ENCODE measurements at regions not wholly inside any gene's neighbourhood (a gene's known extent, or its start where the extent isn't known, plus 50 kb on each side); places are given as distances from the start of the nearest gene placed in this dataset.
"Not testable (repeated sequence)": the region's sequence is repeated elsewhere in the genome, so short reads cannot be mapped to it uniquely, and the experiment has no call there.

DNA sequence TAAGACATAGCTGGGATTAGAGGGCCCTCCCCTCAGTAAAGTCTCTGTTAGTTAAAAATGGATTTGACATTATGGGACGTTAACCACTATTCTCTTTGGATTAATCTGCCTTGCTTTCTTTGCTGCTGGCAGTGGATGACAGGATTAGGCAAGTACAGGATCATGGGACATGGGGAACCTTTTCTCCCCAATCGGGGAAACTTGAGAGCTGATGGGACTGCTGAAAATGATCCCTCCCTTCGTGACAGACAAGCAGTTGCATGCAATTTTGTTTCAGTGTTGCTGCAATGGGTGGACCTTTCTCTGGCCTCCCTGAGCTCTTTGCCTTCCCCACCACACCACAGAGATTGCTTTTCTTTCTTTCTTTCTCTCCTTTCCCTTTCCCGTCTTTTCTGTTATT is 120.2 kb upstream of the BANK1 start:
- DNase-seq (ENCODE audit: low read depth in 2 of 2) = no peak

DNA sequence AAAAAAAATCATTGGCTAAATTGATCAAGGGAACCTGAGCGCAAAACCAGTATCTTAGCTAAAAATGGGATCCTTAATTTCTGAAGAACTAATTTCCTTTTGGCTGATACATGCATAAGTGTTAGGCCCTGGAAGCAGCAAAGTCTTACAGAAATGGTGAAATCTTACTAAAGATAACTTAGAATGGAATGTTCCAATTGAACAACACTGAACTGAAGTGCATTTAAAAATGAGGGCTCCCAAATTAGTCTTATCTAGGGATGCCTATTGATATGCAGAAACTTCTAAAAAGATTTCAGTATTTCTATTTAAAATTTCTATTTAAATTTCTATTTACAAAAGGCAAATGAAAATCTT is 120.7 kb upstream of the BANK1 start:
- no peak for DNase-seq (ENCODE audit: low read depth in 2 of 2)

DNA sequence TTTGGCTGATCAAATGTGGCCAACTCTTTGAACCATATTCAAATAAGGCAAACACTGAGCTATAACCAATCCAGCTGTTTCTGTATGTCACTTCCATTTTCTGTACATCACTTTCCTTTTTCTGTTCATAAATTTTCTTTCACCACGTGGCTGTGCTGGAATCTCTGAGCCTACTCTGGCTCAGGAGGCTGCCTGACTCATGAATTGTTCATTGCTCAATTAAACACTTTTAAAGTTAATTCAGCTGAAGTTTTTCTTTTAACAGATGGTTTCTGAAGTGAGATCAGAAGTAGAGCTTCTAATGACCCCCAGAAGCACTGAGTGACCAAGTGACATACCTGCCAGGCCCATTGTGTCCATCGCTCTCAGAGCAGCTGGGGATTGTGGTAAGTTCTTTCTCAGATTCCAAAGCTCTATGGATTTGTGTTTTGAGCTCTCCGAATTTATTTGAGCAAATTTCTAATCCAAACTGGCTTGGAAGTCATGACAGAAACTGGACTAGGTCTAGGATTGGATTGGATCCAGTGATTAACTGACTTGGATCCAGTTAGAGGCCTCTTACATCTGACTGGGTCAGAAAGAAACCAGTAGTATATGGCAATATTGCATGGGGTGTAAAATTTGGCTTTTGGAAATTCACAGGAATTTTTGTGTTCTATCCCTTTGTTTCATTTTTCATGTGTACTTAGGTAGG is 121.2 kb upstream of the BANK1 start:
- no peak for DNase-seq (ENCODE audit: low read depth in 2 of 2)

DNA sequence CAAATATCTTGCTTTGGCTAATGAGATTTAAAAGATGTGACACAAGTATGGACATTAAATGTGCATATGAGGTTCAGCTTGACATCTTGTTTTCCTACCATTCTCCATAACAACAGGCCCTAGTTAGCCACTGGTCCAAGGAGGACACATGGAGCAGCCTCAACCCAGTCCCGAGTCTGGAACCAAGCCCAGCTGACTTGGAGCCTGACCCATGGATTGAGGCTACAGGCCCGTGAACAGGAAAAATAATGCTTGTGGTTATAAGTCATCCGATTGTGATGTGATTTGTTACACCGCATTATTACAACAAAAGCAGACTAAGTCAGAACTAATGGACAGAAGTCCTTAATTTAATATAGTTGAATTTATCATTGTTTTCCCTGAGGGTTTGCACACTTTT is 123.2 kb upstream of the BANK1 start:
- DNase-seq (ENCODE audit: low read depth in 2 of 2) = no peak

DNA sequence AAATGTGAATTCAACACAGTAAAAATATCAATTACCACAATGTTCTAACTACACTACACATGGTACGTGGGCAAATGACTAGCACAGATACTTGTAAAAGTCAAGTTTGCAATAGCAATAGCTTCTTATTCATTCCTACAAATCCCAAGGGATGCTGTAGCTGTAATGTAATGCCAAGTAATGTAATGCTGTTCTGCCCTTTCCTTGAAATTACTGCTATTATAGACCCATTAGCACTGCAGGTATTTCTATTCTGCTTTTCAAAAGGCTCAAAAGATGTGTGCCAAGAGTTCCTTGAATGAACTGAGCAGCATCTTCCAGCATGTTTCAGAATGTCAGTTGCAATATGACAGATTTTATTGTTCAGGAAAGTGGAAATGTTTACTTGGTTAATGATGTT is 129.9 kb upstream of the BANK1 start:
- DNase-seq (ENCODE audit: low read depth in 2 of 2) = no peak

DNA sequence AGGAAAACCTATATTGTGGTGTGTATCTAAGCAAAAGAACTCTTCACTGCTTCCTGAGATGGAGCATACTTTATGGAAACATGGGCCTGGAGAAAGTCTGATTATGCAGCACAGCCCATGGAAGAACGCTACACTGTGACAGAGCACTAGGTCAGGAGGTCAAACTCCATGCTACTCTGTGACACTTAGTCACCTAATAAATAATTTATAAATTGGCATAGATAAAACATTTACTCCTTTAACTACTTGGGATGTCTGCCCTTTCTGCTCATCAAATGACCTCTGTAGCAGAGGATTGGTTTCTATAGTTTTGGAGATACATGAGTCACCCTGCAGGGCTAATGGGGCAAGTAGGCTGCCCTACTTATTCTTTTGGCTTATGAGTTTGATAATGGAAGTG is 134.7 kb upstream of the BANK1 start:
- no peak for DNase-seq (ENCODE audit: low read depth in 2 of 2)

DNA sequence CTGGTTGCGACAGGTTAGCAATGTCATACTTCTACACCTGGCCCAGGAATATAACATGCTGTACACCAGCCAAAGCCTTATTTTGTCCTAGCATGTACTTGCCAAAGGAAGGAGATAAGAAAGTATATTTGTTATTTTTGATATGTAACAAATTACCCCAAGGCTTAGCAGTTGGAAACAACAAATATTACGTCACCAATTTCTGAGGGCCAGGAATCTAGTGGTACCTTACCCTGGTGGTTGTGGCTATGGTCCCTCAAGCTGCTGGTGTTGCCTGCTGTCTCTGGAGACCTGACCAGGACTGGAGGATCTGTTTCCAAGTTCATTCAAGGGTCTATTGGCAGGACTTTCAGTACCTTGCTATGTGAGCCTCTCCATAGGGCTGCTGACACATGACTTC is 135.5 kb upstream of the BANK1 start:
- no peak for DNase-seq (ENCODE audit: low read depth in 2 of 2)

DNA sequence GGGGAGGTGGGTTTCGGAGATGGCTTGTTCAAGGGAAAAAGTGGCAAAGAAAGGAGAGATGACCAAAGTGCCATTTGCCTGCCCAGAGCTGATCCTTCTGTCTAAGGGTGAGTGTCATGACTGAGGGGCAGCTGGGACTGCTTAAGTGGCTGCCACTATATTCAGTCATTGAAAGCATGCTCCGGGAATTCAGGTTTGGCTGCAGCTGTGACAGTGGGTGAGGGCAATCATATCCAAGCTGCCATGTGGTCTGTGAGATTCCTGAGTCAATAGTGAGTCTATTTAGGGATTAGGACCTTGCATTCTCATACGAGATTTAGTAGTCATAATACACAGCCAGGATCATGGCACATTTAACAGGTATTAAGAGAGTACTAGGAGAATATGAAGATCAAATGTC is 138.8 kb upstream of the BANK1 start:
- no peak for DNase-seq (ENCODE audit: low read depth in 2 of 2)

DNA sequence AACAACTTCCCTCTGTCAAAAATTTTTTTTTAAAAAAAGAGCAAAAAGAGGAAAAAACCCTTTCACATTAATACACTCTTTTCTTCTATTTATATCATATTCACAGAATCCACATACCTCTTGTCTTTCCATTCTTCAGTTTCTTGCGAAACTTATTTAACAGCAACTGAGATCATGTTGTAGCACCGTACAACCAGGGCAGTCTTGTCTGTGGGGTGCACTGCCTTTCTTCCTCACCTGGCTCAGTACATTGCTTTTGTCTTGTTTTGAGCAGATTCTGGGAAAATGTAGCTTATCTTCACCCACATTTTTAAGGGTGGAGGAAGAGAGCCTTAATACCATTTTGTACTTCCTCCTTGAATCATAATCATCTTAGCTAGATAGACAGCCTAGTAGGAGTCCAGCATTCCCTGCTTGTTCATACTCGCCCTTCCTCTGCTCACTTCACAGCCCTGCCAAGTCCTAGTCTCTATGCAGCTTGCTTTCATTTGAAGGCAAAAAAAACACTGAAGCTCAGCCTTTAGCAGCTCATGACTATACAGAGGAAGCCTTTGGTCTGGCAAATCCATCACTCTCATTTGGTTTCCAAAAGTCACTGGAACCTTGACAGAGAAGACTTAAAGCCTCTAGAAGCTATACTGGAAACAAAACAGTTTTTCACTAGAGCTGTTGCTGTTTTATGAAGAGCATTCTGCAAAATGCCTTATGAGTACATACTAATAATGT is 140.6 kb upstream of the BANK1 start:
- DNase-seq (ENCODE audit: low read depth in 2 of 2) = no peak

DNA sequence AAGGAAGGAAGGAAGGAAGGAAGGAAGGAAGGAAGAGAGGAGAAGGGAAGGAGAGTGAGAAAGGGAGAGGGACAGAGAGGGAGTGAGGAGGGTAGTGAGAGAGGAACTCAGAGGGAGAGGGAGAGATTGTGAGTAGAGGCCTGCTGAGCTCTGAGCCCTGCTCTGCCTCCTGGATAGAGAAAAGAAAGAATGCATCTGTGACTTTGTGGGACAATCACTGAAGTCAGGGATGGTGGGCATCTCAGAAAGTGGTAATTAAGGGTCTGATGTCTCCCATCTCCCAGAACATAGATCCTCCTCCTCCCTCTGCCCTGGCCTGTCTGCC is 142.9 kb upstream of the BANK1 start:
- DNase-seq (ENCODE audit: low read depth in 2 of 2) = no peak

DNA sequence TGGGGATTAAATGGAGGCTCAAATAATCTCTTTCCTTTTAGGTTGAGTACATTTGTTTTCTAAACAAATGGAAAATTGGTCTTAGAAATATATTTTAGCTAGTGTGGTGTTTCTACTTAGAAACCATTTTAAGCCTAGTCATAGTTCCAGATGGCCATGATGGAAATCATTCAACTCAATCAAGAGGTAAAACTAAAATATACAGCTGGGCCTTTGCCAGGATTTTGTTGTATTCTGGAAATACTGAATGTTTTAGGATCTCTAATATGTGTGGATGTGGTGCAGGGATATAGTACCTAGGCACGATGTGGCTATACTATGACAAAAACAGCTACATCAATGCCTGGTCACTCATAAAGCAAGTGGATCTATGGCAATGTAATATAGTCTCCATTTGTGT is 146.0 kb upstream of the BANK1 start:
- no peak for DNase-seq (ENCODE audit: low read depth in 2 of 2)

DNA sequence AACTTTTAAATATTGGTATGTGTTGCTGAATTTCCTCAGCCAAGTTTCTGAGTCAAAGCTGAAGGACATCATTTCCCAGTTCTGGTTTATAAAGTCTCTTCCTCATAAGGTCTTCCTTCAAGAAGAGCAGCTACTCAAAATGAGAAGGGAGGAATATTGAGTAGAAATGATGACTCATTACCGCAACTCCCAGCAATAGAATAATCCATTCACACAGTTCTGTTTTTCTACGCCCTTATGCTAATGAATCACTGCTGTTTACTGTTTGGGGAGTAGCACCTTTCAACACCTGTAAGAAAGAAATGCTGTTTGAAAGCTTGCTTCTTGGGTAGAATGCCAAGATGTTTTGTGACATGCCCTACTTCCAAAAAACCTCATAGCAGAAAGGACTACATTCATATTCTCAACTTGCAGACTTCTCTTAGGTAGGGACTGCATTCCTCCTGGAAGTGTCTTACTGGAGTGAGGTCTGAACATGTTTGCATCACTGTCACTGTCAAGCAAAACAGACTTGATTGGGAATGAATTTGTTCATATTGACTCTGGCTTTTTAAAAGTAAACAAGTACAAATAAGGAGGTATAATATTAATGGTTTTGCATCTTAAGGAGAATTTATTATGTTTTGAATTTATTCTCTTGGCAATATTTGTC is 147.2 kb upstream of the BANK1 start:
- DNase-seq (ENCODE audit: low read depth in 2 of 2) = no peak

DNA sequence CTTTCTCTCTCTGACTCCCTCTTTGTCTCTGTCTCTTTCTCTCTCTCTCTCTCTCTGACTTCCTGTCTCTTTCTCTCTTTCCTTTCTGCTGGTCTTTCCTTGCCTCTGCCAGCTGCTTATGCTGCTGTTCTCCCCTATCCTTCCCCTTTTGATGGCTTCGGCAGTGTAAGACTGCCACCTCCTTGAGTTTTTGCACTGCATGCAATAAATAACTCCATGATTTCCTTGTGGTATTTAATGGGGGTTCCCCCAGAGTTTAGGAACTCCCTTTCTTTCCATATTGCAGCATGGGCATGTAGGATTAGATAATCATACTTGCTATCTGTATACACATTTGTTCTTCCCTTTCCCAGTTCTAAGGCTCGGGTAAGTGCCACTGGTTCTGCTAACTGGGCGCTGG is 157.8 kb upstream of the BANK1 start:
- DNase-seq (ENCODE audit: low read depth in 2 of 2) = not testable (repeated sequence)

DNA sequence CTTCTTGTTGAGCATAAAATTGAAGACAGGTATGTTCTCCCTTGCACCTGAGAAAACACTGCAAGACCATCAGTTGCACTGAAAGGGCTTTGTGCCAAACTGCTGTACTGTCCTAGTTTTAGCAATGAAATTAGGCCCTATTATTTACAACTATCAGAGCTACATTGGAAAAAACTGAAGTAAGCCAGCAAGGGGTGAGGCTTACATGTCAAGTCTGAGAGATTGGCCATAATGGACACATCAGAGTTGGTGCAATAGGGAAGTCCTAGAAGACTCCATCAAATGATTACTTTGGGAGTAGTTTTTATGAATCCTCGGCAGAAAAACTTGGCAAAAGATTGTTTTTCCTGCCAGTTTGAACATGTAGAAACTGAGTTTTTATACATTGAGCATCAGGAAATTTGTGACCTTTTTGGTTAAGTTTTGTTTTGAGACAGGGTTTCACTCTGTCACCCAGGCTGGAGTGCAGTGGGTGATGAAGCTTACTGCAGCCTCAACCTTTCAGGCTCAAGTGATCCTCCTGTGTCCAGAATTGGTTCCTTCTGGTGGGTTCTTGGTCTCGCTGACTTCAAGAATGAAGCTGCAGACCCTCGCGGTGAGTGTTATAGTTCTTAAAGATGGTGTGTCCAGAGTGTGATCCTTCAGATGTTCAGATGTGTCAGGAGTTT is 160.1 kb upstream of the BANK1 start:
- DNase-seq (ENCODE audit: low read depth in 2 of 2) = no peak

DNA sequence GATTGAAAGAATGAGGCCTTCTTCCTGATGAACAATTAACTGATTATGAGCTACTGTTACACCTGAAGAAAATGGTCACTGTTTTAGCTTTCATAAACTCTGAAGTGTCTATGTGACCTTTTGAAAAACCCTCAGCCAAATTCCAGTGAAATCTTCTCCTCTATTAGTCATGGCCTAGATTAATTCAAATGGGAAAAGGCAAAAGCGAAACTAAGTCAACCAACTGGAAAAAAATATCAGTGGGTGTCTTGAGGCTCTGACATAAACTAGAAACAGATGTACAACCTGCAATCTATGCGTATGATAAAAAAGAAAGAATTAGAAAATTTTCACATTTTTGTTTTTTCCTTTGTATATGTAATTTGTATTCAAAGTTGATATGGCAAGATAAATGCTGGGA is 169.4 kb upstream of the BANK1 start:
- no peak for DNase-seq (ENCODE audit: low read depth in 2 of 2)

DNA sequence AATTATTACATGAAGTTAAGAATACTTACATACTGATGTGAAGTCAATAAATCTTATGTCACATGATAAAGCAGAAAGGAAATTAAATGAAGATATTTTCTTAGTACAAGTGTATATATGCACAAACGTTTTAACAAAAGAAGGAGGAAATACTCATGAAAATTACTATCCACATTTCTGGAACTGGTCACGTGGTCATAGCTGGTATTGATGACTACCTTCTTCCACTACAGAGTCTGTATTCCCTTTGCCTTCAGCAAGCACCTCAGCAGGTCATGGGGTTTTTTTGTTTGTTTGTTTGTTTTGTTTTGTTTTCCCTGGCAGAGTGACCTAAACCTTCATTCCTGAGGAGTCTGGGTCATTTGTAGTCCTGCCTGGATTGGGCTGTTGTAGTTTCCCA is 174.9 kb upstream of the BANK1 start:
- DNase-seq (ENCODE audit: low read depth in 2 of 2) = no peak

DNA sequence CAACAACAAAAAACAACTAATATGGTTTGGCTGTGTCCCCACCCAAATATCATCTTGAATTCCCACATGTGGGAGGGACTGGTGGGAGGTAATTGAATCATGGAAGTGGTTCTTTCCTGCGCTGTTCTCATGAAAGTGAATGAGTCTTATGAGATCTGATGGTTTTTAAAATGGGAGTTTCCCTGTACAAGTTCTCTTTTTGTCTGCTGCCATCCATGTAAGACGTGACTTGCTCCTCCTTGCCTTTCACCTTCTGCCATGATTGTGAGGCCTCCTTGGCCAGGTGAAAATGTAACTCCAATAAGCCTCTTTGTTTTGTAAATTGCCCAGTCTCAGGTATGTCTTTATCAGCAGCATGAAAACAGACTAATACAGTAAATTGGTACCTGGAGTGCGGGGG is 183.5 kb upstream of the BANK1 start:
- not testable (repeated sequence) for DNase-seq (ENCODE audit: low read depth in 2 of 2)

DNA sequence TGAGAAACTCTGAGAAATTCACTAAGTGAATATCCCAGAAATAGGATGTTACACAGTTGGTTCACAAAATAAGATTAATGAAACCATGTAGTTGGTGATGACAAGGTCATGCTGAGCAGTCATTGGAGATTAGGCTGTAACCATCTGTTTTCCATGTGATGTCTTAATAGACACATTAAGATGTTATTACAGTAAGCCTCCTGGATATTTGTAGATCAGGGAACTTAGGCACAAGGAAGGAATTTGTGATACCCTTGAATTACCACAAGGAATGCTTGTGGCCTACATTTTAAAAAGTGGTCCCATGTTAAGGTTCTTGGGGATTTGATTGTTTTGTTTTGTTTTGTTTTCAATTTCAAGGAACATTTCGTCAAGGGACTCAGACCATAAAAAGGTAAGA is 185.6 kb upstream of the BANK1 start:
- no peak for DNase-seq (ENCODE audit: low read depth in 2 of 2)

DNA sequence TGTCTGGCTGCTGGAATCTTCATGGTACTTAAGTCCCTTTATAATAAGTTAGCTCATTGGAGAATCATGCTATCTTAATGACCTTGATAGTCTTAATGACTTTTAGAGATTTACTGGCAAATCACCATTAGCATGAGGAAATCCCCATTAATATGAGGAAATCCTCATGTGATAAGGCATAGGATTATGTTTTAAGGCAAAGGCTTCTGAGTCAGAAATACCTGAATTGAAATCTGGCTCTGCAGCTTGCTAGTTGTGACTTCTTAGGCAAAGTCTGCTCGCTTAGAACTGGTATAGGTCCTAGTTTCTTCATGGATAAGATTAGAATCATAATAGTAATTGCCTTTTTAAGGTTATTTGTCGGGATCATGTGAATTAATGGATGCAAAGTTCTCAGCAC is 190.2 kb upstream of the BANK1 start:
- DNase-seq (ENCODE audit: low read depth in 2 of 2) = no peak

DNA sequence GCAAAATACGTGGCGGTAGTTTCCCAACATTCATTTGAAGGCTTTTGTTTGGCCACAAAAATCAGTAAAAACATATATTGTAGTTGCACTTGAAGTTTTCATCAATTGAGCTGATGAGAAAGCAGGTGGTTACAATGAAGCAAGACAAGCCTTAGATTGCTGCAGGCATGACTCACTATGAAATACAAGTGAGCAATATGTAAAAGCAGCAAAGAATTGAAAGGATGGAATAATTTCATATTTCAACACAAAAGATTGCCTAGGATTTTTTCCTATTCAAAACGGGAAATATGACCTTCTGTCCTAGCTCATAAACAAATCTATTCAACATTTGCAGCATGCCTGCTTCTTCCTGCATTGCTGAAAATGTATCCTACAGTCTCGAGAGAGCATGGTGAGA is 190.9 kb upstream of the BANK1 start:
- DNase-seq (ENCODE audit: low read depth in 2 of 2) = no peak

DNA sequence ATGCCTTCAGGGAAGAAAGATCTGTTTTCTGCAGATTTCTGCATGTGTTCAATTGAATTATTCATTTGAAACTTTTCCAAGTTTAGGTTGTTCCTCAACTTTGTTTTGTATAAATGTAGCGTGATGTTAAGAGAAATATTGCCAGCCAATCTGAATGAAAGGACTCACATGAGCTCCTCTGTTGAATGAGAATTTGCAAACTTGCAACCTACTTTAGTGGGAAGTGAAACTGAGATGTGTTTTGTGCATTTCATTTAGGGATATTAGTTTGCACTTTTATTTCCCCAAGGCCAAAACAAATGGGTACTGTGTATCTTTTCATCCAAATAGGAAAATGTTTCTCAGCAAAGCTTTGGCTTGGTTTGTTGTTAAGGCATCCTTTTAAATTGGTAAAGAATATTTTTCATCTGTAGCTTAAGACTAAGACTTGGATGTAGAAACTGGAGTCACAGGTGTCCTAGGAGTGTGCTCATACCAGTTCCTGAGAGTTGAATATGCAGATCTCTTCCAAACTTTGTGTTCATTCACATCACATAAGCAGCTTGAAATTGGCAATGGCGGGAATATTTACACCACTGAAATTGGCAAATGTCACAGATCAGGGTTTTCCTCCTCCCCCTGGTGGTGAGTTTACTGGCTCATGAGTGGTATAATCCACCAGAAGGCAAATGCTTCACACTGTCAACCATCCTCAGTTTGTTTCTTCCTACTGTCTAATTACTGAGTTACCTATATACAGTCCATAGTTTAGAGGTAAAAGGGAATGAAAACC is 193.6 kb upstream of the BANK1 start:
- peak in 1 of 2 donors; percentile 10 for DNase-seq (ENCODE audit: low read depth in 2 of 2)

DNA sequence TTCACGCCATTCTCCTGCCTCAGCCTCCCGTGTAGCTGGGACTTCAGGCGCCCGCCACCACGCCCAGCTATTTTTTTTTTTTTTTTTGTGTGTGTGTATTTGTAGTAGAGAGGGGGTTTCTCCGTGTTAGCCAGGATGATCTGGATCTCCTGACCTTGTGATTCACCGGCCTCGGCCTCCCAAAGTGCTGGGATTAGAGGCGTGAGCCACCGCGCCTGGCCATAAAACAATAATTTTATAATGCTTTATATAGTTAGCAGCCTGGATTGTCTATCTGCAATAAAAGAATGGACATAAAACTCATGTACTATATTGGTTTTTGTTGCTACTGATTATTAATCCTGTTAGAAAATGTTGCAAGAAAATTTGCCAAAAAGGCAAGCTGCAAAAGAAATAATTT is 195.9 kb upstream of the BANK1 start:
- no peak for DNase-seq (ENCODE audit: low read depth in 2 of 2)

Measured in stimulated activated CD4-positive, alpha-beta T cell treated with anti-CD3 and anti-CD28 coated beads, Interleukin-4, amount 100 ng/mL, for 48 hours (primary cell).